ENCODE measurements at regions not wholly inside any gene's neighbourhood (a gene's known extent, or its start where the extent isn't known, plus 50 kb on each side); places are given as distances from the start of the nearest gene placed in this dataset.

DNA sequence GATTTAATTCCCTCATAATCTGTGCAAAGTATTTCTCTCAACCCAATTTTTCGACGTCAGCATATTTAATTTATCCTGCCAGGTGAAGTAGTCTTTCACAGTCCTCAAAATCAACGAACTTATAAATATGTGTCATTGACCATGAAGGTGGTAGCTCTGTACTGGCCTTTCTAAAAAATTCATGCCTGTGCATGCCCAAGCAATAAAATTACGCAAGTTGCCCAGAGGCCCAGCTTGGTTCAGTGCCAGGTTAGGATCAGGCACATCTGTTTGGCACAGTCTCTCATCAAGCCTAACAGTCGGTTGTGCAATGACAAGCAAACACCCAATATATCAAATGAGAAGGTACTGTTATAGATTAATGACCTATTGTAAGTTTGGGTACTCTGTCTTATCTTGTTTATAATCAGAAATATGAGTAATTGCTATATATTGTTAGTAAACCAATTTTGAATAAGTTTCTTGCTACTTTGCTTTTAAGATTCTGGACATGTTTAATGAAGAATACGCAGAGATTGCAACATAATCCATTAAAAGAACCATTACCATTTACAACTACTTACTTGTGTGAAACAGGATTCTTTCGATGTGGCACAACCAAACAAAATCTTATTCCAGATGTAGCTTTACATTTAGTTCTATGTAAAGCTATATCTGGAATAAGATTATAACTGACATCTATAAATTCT is 159.0 kb upstream of the IL12A start (continued):
- TF ChIP-seq ZNF341 (tag by site-specific recombination; IDR thresholded peaks at IDR 0.05; ENCODE audit: low read depth), result no peak
- peak; percentile 85; the same call in 1 of the 2 replicates for TF ChIP-seq ZNF24 (tag by site-specific recombination; IDR thresholded peaks at IDR 0.05)
- no peak for TF ChIP-seq ZNF48 (tag by site-specific recombination; IDR thresholded peaks at IDR 0.05)
- no peak for TF ChIP-seq RBAK (tag by site-specific recombination; IDR thresholded peaks at IDR 0.05)
- TF ChIP-seq, protein P1, sequence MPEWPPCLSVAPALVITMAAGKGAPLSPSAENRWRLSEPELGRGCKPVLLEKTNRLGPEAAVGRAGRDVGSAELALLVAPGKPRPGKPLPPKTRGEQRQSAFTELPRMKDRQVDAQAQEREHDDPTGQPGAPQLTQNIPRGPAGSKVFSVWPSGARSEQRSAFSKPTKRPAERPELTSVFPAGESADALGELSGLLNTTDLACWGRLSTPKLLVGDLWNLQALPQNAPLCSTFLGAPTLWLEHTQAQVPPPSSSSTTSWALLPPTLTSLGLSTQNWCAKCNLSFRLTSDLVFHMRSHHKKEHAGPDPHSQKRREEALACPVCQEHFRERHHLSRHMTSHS (tag by site-specific recombination; IDR thresholded peaks at IDR 0.05), result no peak
- TF ChIP-seq ZSCAN16 (tag by site-specific recombination; IDR thresholded peaks at IDR 0.05), result no peak
- no peak for TF ChIP-seq ZSCAN5A (tag by site-specific recombination; IDR thresholded peaks at IDR 0.05)
- TF ChIP-seq ZNF785 (tag by site-specific recombination; IDR thresholded peaks at IDR 0.05), result no peak
- TF ChIP-seq ATF2 (tag by site-specific recombination; IDR thresholded peaks at IDR 0.05; ENCODE audit: low read depth), result peak; percentile 62
- TF ChIP-seq ZBTB11 (tag by site-specific recombination; conservative IDR thresholded peaks at IDR 0.05; ENCODE audit: low read depth), result 0 out of 2 replicates have a peak, but pooled peaks have one; percentile 11
- no peak for TF ChIP-seq ZNF239 (tag by site-specific recombination; IDR thresholded peaks at IDR 0.05)
- no peak for TF ChIP-seq ZNF830 (tag by site-specific recombination; IDR thresholded peaks at IDR 0.05; ENCODE audit: low read depth)
- no peak for TF ChIP-seq ZNF423 (tag by site-specific recombination; IDR thresholded peaks at IDR 0.05)
- TF ChIP-seq ZNF623 (tag by site-specific recombination; IDR thresholded peaks at IDR 0.05), result no peak
- TF ChIP-seq ZNF529 (tag by site-specific recombination; IDR thresholded peaks at IDR 0.05; ENCODE audit: insufficient replicate concordance), result no peak
- TF ChIP-seq ZNF354C (tag by site-specific recombination; IDR thresholded peaks at IDR 0.05; ENCODE audit: borderline replicate concordance, low read depth), result no peak
- TF ChIP-seq ZNF777 (tag by site-specific recombination; IDR thresholded peaks at IDR 0.05; ENCODE audit: borderline replicate concordance), result no peak
- TF ChIP-seq, protein P2, sequence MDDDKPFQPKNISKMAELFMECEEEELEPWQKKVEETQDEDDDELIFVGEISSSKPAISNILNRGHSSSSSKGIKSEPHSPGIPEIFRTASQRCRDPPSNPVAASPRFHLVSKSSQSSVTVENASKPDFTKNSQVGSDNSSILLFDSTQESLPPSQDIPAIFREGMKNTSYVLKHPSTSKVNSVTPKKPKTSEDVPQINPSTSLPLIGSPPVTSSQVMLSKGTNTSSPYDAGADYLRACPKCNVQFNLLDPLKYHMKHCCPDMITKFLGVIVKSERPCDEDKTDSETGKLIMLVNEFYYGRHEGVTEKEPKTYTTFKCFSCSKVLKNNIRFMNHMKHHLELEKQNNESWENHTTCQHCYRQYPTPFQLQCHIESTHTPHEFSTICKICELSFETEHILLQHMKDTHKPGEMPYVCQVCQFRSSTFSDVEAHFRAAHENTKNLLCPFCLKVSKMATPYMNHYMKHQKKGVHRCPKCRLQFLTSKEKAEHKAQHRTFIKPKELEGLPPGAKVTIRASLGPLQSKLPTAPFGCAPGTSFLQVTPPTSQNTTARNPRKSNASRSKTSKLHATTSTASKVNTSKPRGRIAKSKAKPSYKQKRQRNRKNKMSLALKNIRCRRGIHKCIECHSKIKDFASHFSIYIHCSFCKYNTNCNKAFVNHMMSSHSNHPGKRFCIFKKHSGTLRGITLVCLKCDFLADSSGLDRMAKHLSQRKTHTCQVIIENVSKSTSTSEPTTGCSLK (tag by site-specific recombination; IDR thresholded peaks at IDR 0.05), result no peak
- 0 out of 2 replicates have a peak, but pooled peaks have one; percentile 38 for TF ChIP-seq SCRT2 (tag by site-specific recombination; IDR thresholded peaks at IDR 0.05)
- no peak for TF ChIP-seq MYNN (tag by site-specific recombination; IDR thresholded peaks at IDR 0.05; ENCODE audit: borderline replicate concordance)
- no peak for TF ChIP-seq ZSCAN23 (tag by site-specific recombination; IDR thresholded peaks at IDR 0.05)
- TF ChIP-seq ZNF660 (tag by site-specific recombination; IDR thresholded peaks at IDR 0.05), result peak; percentile 79
- no peak for TF ChIP-seq GLIS2 (tag by site-specific recombination; IDR thresholded peaks at IDR 0.05)
- TF ChIP-seq ZNF544 (tag by site-specific recombination; IDR thresholded peaks at IDR 0.05), result no peak
- TF ChIP-seq KLF7 (tag by site-specific recombination; IDR thresholded peaks at IDR 0.05; ENCODE audit: borderline replicate concordance), result no peak
- TF ChIP-seq ZNF223 (tag by site-specific recombination; IDR thresholded peaks at IDR 0.05), result 0 out of 2 replicates have a peak, but pooled peaks have one; percentile 51
- peak; percentile 58; the same call in 1 of the 2 replicates for TF ChIP-seq ZFP37 (tag by site-specific recombination; IDR thresholded peaks at IDR 0.05)
- TF ChIP-seq ZNF585B (tag by site-specific recombination; IDR thresholded peaks at IDR 0.05), result no peak
- peak; percentile 62; the same call in 1 of the 2 replicates for TF ChIP-seq PRDM1 (tag by site-specific recombination; IDR thresholded peaks at IDR 0.05)
- TF ChIP-seq ZNF510 (tag by site-specific recombination; IDR thresholded peaks at IDR 0.05; ENCODE audit: insufficient replicate concordance), result no peak
- no peak for TF ChIP-seq ZNF514 (tag by site-specific recombination; IDR thresholded peaks at IDR 0.05)
- no peak for TF ChIP-seq HOXC10 (CRISPR knock-in tag; IDR thresholded peaks at IDR 0.05)

All from HEK293 (cell line).